Muscle of back (tissue), 3 donors: ENCODE measurements at regions not wholly inside any gene's neighbourhood (a gene's known extent, or its start where the extent isn't known, plus 50 kb on each side); places are given as distances from the start of the nearest gene placed in this dataset.
"Not testable (repeated sequence)": the region's sequence is repeated elsewhere in the genome, so short reads cannot be mapped to it uniquely, and the experiment has no call there.

Experiments used
- DNase-seq, 3 donors: peaks; one replicate each; pipeline versions ENCODE4 v3.0.0 to v3.0.0-alpha.2; 2013

- no peak for DNase-seq
Measured at GRCh38 chrX:66912417-66912816, 273.5 kb upstream of the EDA2R start.

- no peak for DNase-seq
Measured at GRCh38 chrX:66902081-66902480, 263.2 kb upstream of the EDA2R start.

- DNase-seq = no peak
Measured at GRCh38 chrX:66900886-66901285, 262.0 kb upstream of the EDA2R start.

- no peak for DNase-seq
Measured at GRCh38 chrX:66892004-66892403, 253.1 kb upstream of the EDA2R start.

- DNase-seq = no peak
Measured at GRCh38 chrX:66889418-66889817, 250.5 kb upstream of the EDA2R start.

GRCh38 chrX:66882101-66882500 is 243.2 kb upstream of the EDA2R start:
- no peak for DNase-seq

GRCh38 chrX:66876776-66877175 is 237.9 kb upstream of the EDA2R start:
- DNase-seq = no peak

GRCh38 chrX:66872771-66873170 is 233.9 kb upstream of the EDA2R start:
- no peak for DNase-seq

GRCh38 chrX:66863721-66864120 is 224.8 kb upstream of the EDA2R start:
- DNase-seq = no peak

- DNase-seq = no peak
Measured at GRCh38 chrX:66833426-66833825, 194.5 kb upstream of the EDA2R start.

GRCh38 chrX:66815227-66815626 is 176.3 kb upstream of the EDA2R start:
- DNase-seq = no peak

- DNase-seq = not testable (repeated sequence)
Measured at GRCh38 chrX:66794514-66794913, 155.6 kb upstream of the EDA2R start.

- no peak for DNase-seq
Measured at GRCh38 chrX:66766318-66766717, 127.4 kb upstream of the EDA2R start.

GRCh38 chrX:66760651-66761050 is 121.8 kb upstream of the EDA2R start:
- peak in 1 of 3 donors; percentile 4 for DNase-seq

GRCh38 chrX:66756717-66757116 is 117.8 kb upstream of the EDA2R start:
- no peak for DNase-seq

GRCh38 chrX:66751136-66751782 is 112.4 kb upstream of the EDA2R start:
- no peak for DNase-seq

- not testable (repeated sequence) for DNase-seq
Measured at GRCh38 chrX:66744519-66744918, 105.6 kb upstream of the EDA2R start.

- peak; percentile 3 to 10 (median 5) for DNase-seq
Measured at GRCh38 chrX:66731398-66731797, 92.5 kb upstream of the EDA2R start.

GRCh38 chrX:66728818-66729271 is 90.0 kb upstream of the EDA2R start:
- DNase-seq = peak; percentile 43 to 71 (median 49)

GRCh38 chrX:66717926-66718325 is 79.0 kb upstream of the EDA2R start:
- DNase-seq = peak in 1 of 3 donors; percentile 3

GRCh38 chrX:66698273-66699204 is 59.7 kb upstream of the EDA2R start:
- no peak for DNase-seq

- not testable (repeated sequence) for DNase-seq
Measured at GRCh38 chrX:66692512-66692911, 53.6 kb upstream of the EDA2R start.
